IMR-90 (cell line): ENCODE measurements at regions not wholly inside any gene's neighbourhood (a gene's known extent, or its start where the extent isn't known, plus 50 kb on each side); places are given as distances from the start of the nearest gene placed in this dataset.

Experiments used
- CHD1 ChIP-seq: IDR thresholded peaks from 2 replicates; pipeline ENCODE4 v1.6.1; 2012; ENCODE audit warnings: low read depth, low read length, improper control_type of control experiment
- ELK1 ChIP-seq: fragments of 150-350 bp; IDR thresholded peaks from 2 replicates; pipeline ENCODE4 v1.6.1; 2016; ENCODE audit warnings: low read depth, mild to moderate bottlenecking, low read length, moderate library complexity, borderline replicate concordance
- MAZ ChIP-seq: IDR thresholded peaks from 2 replicates; pipeline ENCODE4 v1.6.1; 2012; ENCODE audit warnings: low read depth, mild to moderate bottlenecking, low read length, improper control_type of control experiment, moderate library complexity, borderline replicate concordance
- MXI1 ChIP-seq: IDR thresholded peaks from 2 replicates; pipeline ENCODE4 v1.6.1; 2012; ENCODE audit warnings: low read depth, mild to moderate bottlenecking, low read length, moderate library complexity, borderline replicate concordance
- POLR2A ChIP-seq: IDR thresholded peaks from 2 replicates; pipeline ENCODE4 v1.6.1; 2012; ENCODE audit warnings: mild to moderate bottlenecking, low read depth, low read length
- RAD21 ChIP-seq: IDR thresholded peaks from 2 replicates; pipeline ENCODE4 v1.6.1; 2012; ENCODE audit warnings: low read length, improper control_type of control experiment
- RFX5 ChIP-seq: IDR thresholded peaks from 2 replicates; pipeline ENCODE4 v1.8.0; 2012; ENCODE audit warnings: low read depth, mild to moderate bottlenecking, low read length, moderate library complexity
- SMC3 ChIP-seq: fragments of 150-350 bp; IDR thresholded peaks from 2 replicates; pipeline ENCODE4 v1.6.1; 2016; ENCODE audit warnings: low read depth, mild to moderate bottlenecking, antibody characterized with exemption, low read length, moderate library complexity
- TF ChIP-seq, protein P1 (sequence below): conservative IDR thresholded peaks from 2 replicates; pipeline ENCODE4 v1.5.1; 2012; ENCODE audit warnings: mild to moderate bottlenecking, low read depth, low read length, improper control_type of control experiment

DNA sequence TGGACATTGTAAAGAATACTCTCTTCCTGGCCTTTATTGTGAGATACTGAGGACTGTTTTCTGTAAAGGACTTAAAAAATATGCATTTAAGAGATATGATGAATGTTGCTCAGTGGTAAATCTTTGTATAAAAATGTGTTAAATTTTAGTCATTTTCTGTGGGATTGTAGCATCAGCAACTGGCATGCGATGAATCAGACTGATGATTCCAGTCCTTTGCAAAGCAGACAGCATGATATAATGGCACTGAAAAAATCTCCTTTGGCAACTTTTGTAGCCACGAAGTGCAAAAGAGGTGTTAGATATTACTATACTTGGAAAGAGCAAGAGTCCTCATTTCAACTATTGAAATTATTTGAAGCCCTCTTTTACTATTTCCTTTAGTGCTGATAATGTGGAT, 678.7 kb downstream of the PLCL1 start:
- TF ChIP-seq, protein P1, sequence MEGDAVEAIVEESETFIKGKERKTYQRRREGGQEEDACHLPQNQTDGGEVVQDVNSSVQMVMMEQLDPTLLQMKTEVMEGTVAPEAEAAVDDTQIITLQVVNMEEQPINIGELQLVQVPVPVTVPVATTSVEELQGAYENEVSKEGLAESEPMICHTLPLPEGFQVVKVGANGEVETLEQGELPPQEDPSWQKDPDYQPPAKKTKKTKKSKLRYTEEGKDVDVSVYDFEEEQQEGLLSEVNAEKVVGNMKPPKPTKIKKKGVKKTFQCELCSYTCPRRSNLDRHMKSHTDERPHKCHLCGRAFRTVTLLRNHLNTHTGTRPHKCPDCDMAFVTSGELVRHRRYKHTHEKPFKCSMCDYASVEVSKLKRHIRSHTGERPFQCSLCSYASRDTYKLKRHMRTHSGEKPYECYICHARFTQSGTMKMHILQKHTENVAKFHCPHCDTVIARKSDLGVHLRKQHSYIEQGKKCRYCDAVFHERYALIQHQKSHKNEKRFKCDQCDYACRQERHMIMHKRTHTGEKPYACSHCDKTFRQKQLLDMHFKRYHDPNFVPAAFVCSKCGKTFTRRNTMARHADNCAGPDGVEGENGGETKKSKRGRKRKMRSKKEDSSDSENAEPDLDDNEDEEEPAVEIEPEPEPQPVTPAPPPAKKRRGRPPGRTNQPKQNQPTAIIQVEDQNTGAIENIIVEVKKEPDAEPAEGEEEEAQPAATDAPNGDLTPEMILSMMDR: no peak
- TF ChIP-seq RAD21: no peak
- TF ChIP-seq MAZ: no peak
- TF ChIP-seq ELK1: no peak
- TF ChIP-seq SMC3: no peak
- no peak for TF ChIP-seq POLR2A
- TF ChIP-seq MXI1: no peak
- TF ChIP-seq RFX5: no peak
- TF ChIP-seq CHD1: no peak
